Stomach (tissue), 8 donors: ENCODE measurements at regions not wholly inside any gene's neighbourhood (a gene's known extent, or its start where the extent isn't known, plus 50 kb on each side); places are given as distances from the start of the nearest gene placed in this dataset.
A peak's percentile ranks its signal among the peaks of the same experiment; 100 is the strongest.

Source experiments
- DNase-seq, 2 donors: peaks; one replicate each; pipeline versions ENCODE4 v3.0.0 to v3.0.0-alpha.2; 2013 to 2019
- H3K27ac ChIP-seq, 5 donors: fragments of 200-600 bp in 4 of 5; sonication (generic) in 4 of 5; one replicate each; pipeline ENCODE4 v1.5.1; 2013 to 2019; ENCODE audit warnings: mild to moderate bottlenecking in 1 of 5, moderate library complexity in 1 of 5
- H3K27me3 ChIP-seq, 3 donors: fragments of 200-600 bp; sonication (generic); one replicate each; pipeline ENCODE4 v1.5.1; 2017 to 2019; ENCODE audit warnings: mixed run types in 1 of 3
- H3K36me3 ChIP-seq, 4 donors: fragments of 200-600 bp; sonication (generic); 1 replicate in 3 of 4; 2 replicates in 1 of 4; pipeline ENCODE4 v1.5.1; 2016 to 2019
- H3K4me1 ChIP-seq, 4 donors: fragments of 200-600 bp; sonication (generic); one replicate each; pipeline ENCODE4 v1.5.1; 2016 to 2019
- H3K4me3 ChIP-seq, 4 donors: fragments of 200-600 bp; sonication (generic) in 3 of 4; one replicate each; pipeline ENCODE4 v1.5.1; 2016 to 2019; ENCODE audit warnings: mild to moderate bottlenecking in 1 of 4
- H3K9me3 ChIP-seq, 4 donors: fragments of 200-600 bp; sonication (generic); one replicate each; pipeline ENCODE4 v1.5.1; 2016 to 2019
- CTCF ChIP-seq, 7 experiments: fragments of 450-650 bp in 4 of 7; fragments of 200-600 bp in 3 of 7; sonication (generic) in 3 of 7; IDR thresholded peaks; one replicate each; pipeline ENCODE4 v1.5.1; 2016 to 2019; ENCODE audit warnings: antibody characterized with exemption in 7 of 7, control low read depth in 2 of 7, mild to moderate bottlenecking in 1 of 7
- EP300 ChIP-seq: sonication (generic); formaldehyde crosslinking; IDR thresholded peaks from one replicate; pipeline ENCODE4 v1.6.1; 2017; ENCODE audit warnings: antibody characterized with exemption
- POLR2A ChIP-seq, 4 donors: fragments of 450-650 bp; IDR thresholded peaks; one replicate each; pipeline ENCODE4 v1.6.1; 2016; ENCODE audit warnings: antibody characterized with exemption in 4 of 4, control low read depth in 2 of 4, mild to moderate bottlenecking in 1 of 4, moderate library complexity in 1 of 4
- POLR2AphosphoS5 ChIP-seq, 3 donors: sonication (generic); formaldehyde crosslinking; IDR thresholded peaks; one replicate each; pipeline ENCODE4 v1.6.1; 2016; ENCODE audit warnings: antibody characterized with exemption in 3 of 3
- WGBS, 5 donors: extraction: QIAGEN DNeasy Blood & Tissue Kit in 3 of 5; methylation state at CpG; one replicate each; pipeline versions ENCODE4 v1.1.5 to v1.1.7; 2013 to 2018; 5-methylcytosine and 5-hydroxymethylcytosine counted together
- intact Hi-C: fragments of 100-400 bp; cut with DNase I; formaldehyde crosslinking; loops from one replicate; pipeline ENCODE4 v1.15.1; 2023; ENCODE audit warnings: low total_unique reads
- donor health status: healthy with polysubstance abuse.
- donor health status: Bipolar disorder and iron deficiency.
- donor health status: healthy.

- Histone ChIP-seq H3K27me3 (no peaks in the 10 kb centered on the region), H3K9me3 (no peaks in the 10 kb centered on the region), H3K4me3 (no peak overlapping the region), H3K4me1 (no peaks in the 10 kb centered on the region), H3K36me3 (no peaks in the 10 kb centered on the region), H3K27ac (no peak overlapping the region)
- 82 to 95% (median 88%) methylated on average over 4 of the region's 4 CpGs for WGBS, 5 donors
- intact Hi-C loops = no loop called here
- DNase-seq = no peak
- no peak for TF ChIP-seq EP300
- no peak for TF ChIP-seq CTCF (IDR thresholded peaks at IDR 0.05)
- TF ChIP-seq POLR2A (IDR thresholded peaks at IDR 0.05) = no peak
- TF ChIP-seq POLR2AphosphoS5 (IDR thresholded peaks at IDR 0.05) = no peak
These were observed 644.7 kb upstream of the CDH6 start for GRCh38 chr5:30548580-30549305.

GRCh38 chr5:30540150-30540549, 653.3 kb upstream of the CDH6 start:
- no peaks in the 10 kb centered on the region for H3K4me1 ChIP-seq
- TF ChIP-seq POLR2A (IDR thresholded peaks at IDR 0.05) (no peak), EP300 (no peak), POLR2AphosphoS5 (IDR thresholded peaks at IDR 0.05) (no peak), CTCF (IDR thresholded peaks at IDR 0.05) (no peak)
- H3K9me3 ChIP-seq = peaks cover 0 to 18% (median 13%) of the 10 kb centered on the region in 4 donors
- H3K27me3 ChIP-seq = no peaks in the 10 kb centered on the region
- intact Hi-C loops = no loop called here
- no peaks in the 10 kb centered on the region for H3K36me3 ChIP-seq
- H3K27ac ChIP-seq = no peak overlapping the region
- no peak overlapping the region for H3K4me3 ChIP-seq
- DNase-seq = no peak
- 76 to 97% (median 92%) methylated on average over 4 of the region's 4 CpGs for WGBS, 5 donors

- TF ChIP-seq POLR2AphosphoS5 (IDR thresholded peaks at IDR 0.05) (no peak), EP300 (no peak), POLR2A (IDR thresholded peaks at IDR 0.05) (no peak), CTCF (IDR thresholded peaks at IDR 0.05) (no peak)
- Histone ChIP-seq H3K9me3 (peaks cover 0 to 18% (median 13%) of the 10 kb centered on the region in 4 donors), H3K27me3 (no peaks in the 10 kb centered on the region), H3K36me3 (no peaks in the 10 kb centered on the region), H3K4me3 (no peak overlapping the region), H3K27ac (no peak overlapping the region), H3K4me1 (no peaks in the 10 kb centered on the region)
- DNase-seq = peak in 1 of 2 donors; percentile 38
- WGBS, 5 donors = 40 to 53% (median 44%) methylated on average over 3 to 4 of the region's 4 CpGs
- intact Hi-C loops = no loop called here
These were observed 654.4 kb upstream of the CDH6 start for GRCh38 chr5:30539004-30539634.

- no peaks in the 10 kb centered on the region for H3K4me1 ChIP-seq
- no peak for DNase-seq
- no peak overlapping the region for H3K4me3 ChIP-seq
- H3K36me3 ChIP-seq = no peaks in the 10 kb centered on the region
- 79 to 91% (median 90%) methylated on average over 2 of the region's 2 CpGs for WGBS, 5 donors
- TF ChIP-seq CTCF (IDR thresholded peaks at IDR 0.05) (no peak), EP300 (no peak), POLR2A (IDR thresholded peaks at IDR 0.05) (no peak), POLR2AphosphoS5 (IDR thresholded peaks at IDR 0.05) (no peak)
- H3K27ac ChIP-seq = no peak overlapping the region
- intact Hi-C loops = no loop called here
- no peaks in the 10 kb centered on the region for H3K27me3 ChIP-seq
- H3K9me3 ChIP-seq = no peaks in the 10 kb centered on the region
These were observed 668.1 kb upstream of the CDH6 start for GRCh38 chr5:30525353-30525752.
